OCI-LY7 (cell line): ENCODE measurements at regions not wholly inside any gene's neighbourhood (a gene's known extent, or its start where the extent isn't known, plus 50 kb on each side); places are given as distances from the start of the nearest gene placed in this dataset.
"Not testable (repeated sequence)": the region's sequence is repeated elsewhere in the genome, so short reads cannot be mapped to it uniquely, and the experiment has no call there.

Experiments used
- BruUV-seq: library from RNA; stranded (reverse); fragments of 400-500 nt; replicated peaks from 2 replicates; lab custom pipeline; 2021; lab: Mats Ljungman, UMichigan
- CTCF ChIA-PET: fragments of 300-600 bp; sonication (Branson Sonifier 250); formaldehyde crosslinking; loops from one replicate; lab custom pipeline; 2022; ENCODE audit warnings: antibody characterized with exemption; ENCODE audit not compliant: unreplicated experiment; lab: Charles Lee
- POLR2A ChIA-PET: fragments of 300-600 bp; sonication (Branson Sonifier 250); formaldehyde crosslinking; loops from one replicate; lab custom pipeline; 2022; ENCODE audit warnings: antibody characterized with exemption; lab: Charles Lee
- DNase-seq: peaks from one replicate; pipeline ENCODE4 v3.0.0-alpha.2; 2015; ENCODE audit warnings: low spot score
- H2AFZ ChIP-seq: fragments of 200-600 bp; sonication (generic), shearing (Covaris generic); 2 replicates; pipeline ENCODE4 v1.6.1; 2014; ENCODE audit warnings: mild to moderate bottlenecking, antibody characterized with exemption, low read length, moderate library complexity
- H3K27ac ChIP-seq: fragments of 200-600 bp; sonication (generic); 2 replicates; pipeline ENCODE4 v1.5.1; 2014; ENCODE audit warnings: mixed run types, low read depth, mild to moderate bottlenecking, moderate library complexity, low read length, inconsistent platforms; ENCODE audit not compliant: poor library complexity, severe bottlenecking
- H3K36me3 ChIP-seq: fragments of 200-600 bp; sonication (generic); 2 replicates; pipeline ENCODE4 v1.6.1; 2014; ENCODE audit warnings: mild to moderate bottlenecking, antibody characterized with exemption, low read length, moderate library complexity, mixed read lengths; ENCODE audit not compliant: insufficient read depth
- H3K4me1 ChIP-seq: fragments of 200-600 bp; sonication (generic); 2 replicates; pipeline ENCODE4 v1.5.1; 2014; ENCODE audit warnings: mild to moderate bottlenecking, low read length; ENCODE audit not compliant: insufficient read depth, poor library complexity, severe bottlenecking
- H3K4me2 ChIP-seq: fragments of 200-600 bp; sonication (generic); 2 replicates; pipeline ENCODE4 v1.6.1; 2014; ENCODE audit warnings: mild to moderate bottlenecking, low read length
- H3K4me3 ChIP-seq: fragments of 200-600 bp; sonication (generic); 2 replicates; pipeline ENCODE4 v1.5.1; 2014; ENCODE audit warnings: mild to moderate bottlenecking, low read depth, low read length; ENCODE audit not compliant: poor library complexity, severe bottlenecking
- H3K79me2 ChIP-seq: fragments of 200-600 bp; sonication (generic); 2 replicates; pipeline ENCODE4 v1.6.1; 2016; ENCODE audit warnings: low read depth, mild to moderate bottlenecking, low read length, moderate library complexity, mixed read lengths; ENCODE audit not compliant: insufficient read depth
- H3K9me2 ChIP-seq: fragments of 200-600 bp; sonication (generic); 2 replicates; pipeline ENCODE4 v1.6.1; 2016; ENCODE audit warnings: mild to moderate bottlenecking, low read length, mixed read lengths; ENCODE audit not compliant: insufficient read depth
- H3K9me3 ChIP-seq: fragments of 200-600 bp; sonication (generic); 2 replicates; pipeline ENCODE4 v1.6.1; 2014; ENCODE audit warnings: mild to moderate bottlenecking, mixed run types, low read length, mixed read lengths
- H4K20me1 ChIP-seq: fragments of 200-600 bp; sonication (generic); 2 replicates; pipeline ENCODE4 v1.6.1; 2014; ENCODE audit warnings: mild to moderate bottlenecking, antibody characterized with exemption, low read length, moderate library complexity, mixed read lengths; ENCODE audit not compliant: insufficient read depth
- EZH2phosphoT487 ChIP-seq: fragments of 200-600 bp; sonication (generic); IDR thresholded peaks from 2 replicates; pipeline ENCODE4 v1.6.1; 2018; ENCODE audit warnings: low read depth, borderline replicate concordance, mild to moderate bottlenecking, mixed run types, antibody characterized with exemption, low read length, moderate library complexity, mixed read lengths
- intact Hi-C: fragments of 100-400 bp; cut with micrococcal nuclease; formaldehyde crosslinking; loops from one replicate; pipeline ENCODE4 v1.10.0; 2022; ENCODE audit not compliant: unreplicated experiment
- TF ChIP-seq, protein P1 (sequence below): fragments of 200-600 bp; sonication (generic); conservative IDR thresholded peaks from 2 replicates; pipeline ENCODE4 v1.5.1; 2014; ENCODE audit warnings: mild to moderate bottlenecking, antibody characterized with exemption, low read length, moderate library complexity, mixed read lengths

DNA sequence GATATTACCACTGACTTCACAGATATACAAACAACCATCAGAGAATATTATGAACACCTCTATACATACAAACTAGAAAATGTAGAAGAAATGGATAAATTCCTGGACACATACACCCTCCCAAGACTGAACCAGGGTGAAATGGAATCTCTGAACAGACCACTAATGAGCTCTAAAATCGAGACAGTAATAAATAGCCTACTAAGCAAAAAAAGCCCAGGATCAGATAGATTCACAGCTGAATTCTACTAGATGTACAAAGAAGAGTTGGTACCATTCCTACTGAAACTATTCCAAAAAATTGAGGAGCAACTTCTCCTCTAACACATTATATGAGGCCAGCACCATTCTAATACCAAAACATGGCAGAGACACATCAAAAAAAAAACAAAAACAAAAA is 837.7 kb downstream of the FSCB start:
- Histone ChIP-seq H2AFZ (no peak overlapping the region), H4K20me1 (no peaks in the 10 kb centered on the region), H3K79me2 (no peaks in the 10 kb centered on the region), H3K27ac (no peak overlapping the region), H3K4me2 (no peak overlapping the region), H3K36me3 (no peaks in the 10 kb centered on the region), H3K4me3 (no peak overlapping the region), H3K4me1 (no peaks in the 10 kb centered on the region), H3K9me3 (no peaks in the 10 kb centered on the region), H3K9me2 (no peaks in the 10 kb centered on the region)
- TF ChIP-seq EZH2phosphoT487, result no peak
- TF ChIP-seq, protein P1, sequence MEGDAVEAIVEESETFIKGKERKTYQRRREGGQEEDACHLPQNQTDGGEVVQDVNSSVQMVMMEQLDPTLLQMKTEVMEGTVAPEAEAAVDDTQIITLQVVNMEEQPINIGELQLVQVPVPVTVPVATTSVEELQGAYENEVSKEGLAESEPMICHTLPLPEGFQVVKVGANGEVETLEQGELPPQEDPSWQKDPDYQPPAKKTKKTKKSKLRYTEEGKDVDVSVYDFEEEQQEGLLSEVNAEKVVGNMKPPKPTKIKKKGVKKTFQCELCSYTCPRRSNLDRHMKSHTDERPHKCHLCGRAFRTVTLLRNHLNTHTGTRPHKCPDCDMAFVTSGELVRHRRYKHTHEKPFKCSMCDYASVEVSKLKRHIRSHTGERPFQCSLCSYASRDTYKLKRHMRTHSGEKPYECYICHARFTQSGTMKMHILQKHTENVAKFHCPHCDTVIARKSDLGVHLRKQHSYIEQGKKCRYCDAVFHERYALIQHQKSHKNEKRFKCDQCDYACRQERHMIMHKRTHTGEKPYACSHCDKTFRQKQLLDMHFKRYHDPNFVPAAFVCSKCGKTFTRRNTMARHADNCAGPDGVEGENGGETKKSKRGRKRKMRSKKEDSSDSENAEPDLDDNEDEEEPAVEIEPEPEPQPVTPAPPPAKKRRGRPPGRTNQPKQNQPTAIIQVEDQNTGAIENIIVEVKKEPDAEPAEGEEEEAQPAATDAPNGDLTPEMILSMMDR, result no peak
- POLR2A ChIA-PET, result no interaction called here
- no peak for DNase-seq
- CTCF ChIA-PET, result no interaction called here
- BruUV-seq, result no TSS peak
- intact Hi-C loops, result no loop called here

DNA sequence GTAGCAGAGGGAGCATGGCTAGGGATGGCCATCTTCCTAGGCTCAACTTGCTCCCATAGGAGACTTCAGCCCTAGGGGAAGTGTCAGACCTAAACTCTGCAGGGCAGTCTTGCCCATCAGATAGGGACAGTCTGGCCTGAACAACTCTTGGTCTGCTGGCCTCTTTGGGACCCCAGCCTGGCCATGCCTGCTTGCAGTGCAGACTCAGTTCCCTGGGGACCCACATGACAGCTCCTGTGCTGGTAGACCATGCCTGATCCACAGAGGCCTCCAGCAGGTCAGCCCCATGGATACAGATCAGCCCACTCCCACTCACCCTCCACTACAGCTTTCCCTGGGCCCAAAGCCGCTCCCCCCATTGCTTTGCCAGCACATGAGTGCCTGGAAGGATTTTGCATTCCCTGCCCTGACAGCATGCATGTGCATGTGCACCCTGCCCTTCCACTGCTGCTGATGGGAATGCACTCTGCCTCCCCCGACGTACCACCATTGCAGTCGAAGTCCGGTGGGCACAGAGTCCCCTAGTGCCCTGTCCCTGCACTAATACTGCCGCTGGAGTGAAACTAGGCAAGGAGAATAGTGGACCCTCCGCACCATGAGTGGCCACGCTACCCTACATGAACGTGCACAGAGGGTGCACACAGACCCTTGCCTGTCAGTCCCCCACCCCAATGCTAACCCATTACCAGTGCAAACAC is 841.4 kb downstream of the FSCB start:
- Histone ChIP-seq H2AFZ (no peak overlapping the region), H3K9me3 (no peaks in the 10 kb centered on the region), H3K4me2 (no peak overlapping the region), H3K27ac (no peak overlapping the region), H3K36me3 (no peaks in the 10 kb centered on the region), H3K79me2 (no peaks in the 10 kb centered on the region), H3K4me1 (no peaks in the 10 kb centered on the region), H3K9me2 (no peaks in the 10 kb centered on the region), H4K20me1 (no peaks in the 10 kb centered on the region), H3K4me3 (no peak overlapping the region)
- POLR2A ChIA-PET, result no interaction called here
- intact Hi-C loops, result no loop called here
- CTCF ChIA-PET, result no interaction called here
- no peak for DNase-seq
- TF ChIP-seq, protein P1, result no peak
- no peak for TF ChIP-seq EZH2phosphoT487
- no TSS peak for BruUV-seq

DNA sequence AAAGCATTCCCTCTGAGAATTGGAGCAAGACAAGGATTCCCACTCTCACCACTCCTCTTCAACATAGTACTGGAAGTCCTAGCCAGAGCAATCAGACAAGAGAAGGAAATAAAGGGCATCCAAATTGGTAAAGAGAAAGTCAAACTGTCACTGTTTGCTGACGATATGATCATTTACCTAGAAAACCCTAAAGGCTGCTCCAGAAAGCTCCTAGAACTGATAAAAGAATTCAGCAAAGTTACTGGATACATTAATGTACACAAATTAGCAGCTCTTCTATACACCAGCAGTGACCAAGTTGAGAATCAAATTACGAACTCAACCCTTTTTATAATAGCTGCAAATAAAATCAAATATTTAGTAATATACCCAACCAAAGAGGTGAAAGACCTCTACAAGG is 851.9 kb downstream of the FSCB start:
- BruUV-seq, H3K27ac ChIP-seq, H3K4me3 ChIP-seq, H4K20me1 ChIP-seq, H3K4me1 ChIP-seq, intact Hi-C loops, H3K36me3 ChIP-seq, H3K4me2 ChIP-seq, H3K79me2 ChIP-seq, H3K9me3 ChIP-seq, H2AFZ ChIP-seq, DNase-seq, POLR2A ChIA-PET, H3K9me2 ChIP-seq, CTCF ChIA-PET: not testable (repeated sequence)
